Hematopoietic multipotent progenitor cell treated with erythropoietin and hydrocortisone succinate and interleukin-3 and kit ligand, for 6 days (in vitro differentiated cells): ENCODE measurements at regions not wholly inside any gene's neighbourhood (a gene's known extent, or its start where the extent isn't known, plus 50 kb on each side); places are given as distances from the start of the nearest gene placed in this dataset.

ENCODE experiments used
- DNase-seq: peaks from one replicate; pipeline ENCODE4 v3.0.0-alpha.2; 2015

- no peak for DNase-seq
These were observed 98.6 kb downstream of the FHDC1 start for GRCh38 chr4:153034681-153035080.

DNA sequence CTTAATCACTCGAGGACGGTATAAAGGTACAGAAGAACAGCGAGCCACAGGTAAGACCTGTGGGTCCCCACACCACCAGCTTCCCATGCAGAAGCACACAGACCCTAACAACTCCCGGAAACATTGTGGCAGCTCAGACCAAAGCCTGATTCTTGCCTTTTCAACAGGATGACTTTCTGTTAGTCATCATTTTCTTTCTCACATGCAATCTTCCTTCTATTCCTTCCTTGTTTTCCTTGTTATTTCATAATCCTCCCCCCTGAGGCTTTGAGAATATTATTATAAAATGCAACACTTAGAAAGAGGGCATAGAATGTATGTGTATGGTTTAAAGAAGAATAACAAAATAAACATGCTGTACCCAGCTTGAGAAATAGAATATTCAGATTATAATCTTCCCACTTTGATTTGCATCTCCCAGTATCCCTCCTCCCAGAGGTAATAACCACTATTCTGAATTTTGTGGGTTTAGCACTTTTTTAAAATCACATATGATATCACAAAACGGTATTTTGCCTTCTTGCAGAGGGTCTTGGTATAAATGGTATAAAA, 100.9 kb downstream of the FHDC1 start:
- DNase-seq: no peak

DNA sequence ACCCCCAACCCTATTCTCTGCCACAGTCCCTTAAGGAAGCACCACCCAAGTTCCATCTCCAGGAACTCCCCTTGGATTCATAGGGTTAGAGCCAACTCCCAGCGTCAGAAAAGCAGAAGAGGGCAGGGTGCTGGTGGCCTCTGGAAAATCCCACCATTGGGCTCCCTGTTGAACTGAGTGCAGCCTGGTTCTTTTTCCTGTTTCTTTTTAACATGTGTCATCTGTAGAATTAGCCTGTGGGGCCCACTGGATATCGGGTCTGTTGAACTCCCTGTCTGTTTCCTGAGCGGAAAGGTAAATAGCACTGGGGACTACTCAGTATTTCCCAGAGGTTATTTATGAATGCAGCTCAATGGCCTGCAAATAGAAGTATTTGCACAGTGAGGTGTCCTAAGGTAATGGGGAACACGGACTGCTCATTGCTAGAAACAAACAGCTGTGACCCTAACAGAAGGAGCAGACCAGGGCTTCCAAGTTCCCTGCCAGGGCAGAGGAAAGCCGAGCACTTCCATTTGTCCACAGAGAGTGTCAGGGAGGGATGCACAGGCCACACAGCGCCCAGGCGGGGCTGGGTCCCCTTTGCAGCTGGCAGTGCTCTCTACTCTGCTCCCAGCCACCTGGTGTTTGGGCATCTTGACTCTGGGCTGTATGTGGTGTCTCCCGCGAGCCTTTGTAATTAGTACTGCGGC, 102.6 kb downstream of the FHDC1 start:
- DNase-seq: no peak

DNA sequence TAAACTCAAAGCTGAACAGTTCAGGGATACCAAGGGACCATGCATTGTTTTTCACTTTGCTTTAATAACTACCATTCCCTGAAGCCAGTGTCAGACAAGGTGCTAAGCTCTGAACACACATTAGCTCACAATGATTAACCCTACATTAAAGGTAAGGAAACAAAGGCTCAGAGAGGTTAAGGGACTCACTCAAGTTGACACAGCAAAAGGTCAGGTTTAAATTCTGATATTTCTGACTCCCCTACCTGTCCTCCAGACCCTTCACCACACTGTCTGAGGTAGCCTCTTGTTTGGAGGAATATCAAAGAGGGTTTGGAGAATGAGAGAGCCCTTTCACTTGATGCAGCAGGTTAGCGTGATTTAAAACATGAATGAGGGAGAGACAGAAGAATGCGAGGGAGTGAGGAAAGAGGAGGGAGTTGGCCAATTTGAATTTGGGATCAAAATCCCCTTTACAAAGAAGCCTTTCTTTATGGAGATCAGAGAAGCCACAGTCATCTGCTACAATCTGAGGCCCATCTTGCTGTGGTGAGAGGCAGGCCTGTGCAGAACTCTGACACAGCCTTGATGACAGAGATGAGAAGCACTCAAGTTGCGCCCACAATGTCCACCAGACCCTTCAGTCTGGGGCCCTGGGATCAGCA, 103.5 kb downstream of the FHDC1 start:
- DNase-seq: no peak

DNA sequence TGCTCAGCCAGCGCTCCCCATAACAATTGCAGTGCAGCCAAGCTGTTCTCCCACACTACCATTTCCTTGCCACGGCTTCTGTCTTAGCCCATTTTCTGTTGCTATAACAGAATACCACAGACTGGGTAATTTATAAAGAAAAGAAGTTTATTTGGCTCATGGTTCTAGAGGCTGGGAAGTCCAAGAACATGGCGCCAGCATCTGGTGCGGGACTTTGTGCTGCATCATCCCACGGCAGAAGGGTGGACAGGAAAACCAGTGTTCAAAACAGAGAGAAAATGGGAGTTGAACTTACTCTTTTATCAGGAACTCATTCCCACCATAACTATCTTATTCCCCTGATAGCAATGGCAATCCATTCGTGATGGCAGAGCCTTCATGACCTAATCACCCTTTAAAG, 104.6 kb downstream of the FHDC1 start:
- DNase-seq: no peak

- DNase-seq: no peak
These were observed 107.9 kb downstream of the FHDC1 start for GRCh38 chr4:153044036-153044435.

DNA sequence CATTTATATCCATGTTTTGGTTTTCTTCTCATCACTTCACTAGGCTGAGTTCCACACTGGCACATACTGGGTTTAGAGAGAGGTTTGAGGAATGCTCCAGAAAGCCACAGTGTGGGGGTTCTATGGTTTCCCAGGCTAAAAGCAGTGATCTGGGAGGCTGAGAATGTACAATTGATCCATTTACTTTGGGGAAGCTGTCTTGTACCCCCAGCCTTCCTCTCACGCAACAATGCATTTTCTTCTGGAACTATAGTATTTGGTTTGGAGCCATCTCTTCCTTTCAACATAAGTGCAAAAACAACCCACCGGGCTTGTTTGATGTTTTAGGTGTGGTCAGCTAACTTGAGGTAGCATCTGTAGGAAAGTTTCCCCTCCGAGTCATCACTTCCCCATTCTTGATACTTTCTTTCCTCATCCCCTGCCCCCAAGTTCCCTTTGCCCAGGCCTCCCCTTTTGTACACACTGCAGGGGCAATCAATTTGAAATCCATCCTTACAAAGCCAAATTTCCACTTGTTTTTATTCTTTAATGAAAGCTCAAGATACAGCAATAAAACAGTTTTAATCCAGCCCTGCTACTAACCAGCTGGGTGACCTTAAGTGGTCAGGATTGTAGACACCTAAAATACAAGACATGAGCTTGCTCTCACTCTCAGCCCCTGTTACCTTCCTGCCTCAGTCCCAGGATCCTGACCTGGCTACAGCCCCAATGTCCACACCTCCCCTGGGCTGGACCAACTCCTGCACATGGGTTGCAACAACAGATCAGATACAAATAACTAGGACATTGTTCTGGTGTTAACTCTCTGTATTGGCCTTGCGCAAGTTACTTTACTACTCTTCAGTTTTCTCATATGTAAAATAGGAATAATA, 109.2 kb downstream of the FHDC1 start:
- DNase-seq: peak; percentile 41

GRCh38 chr4:153058671-153059060, 122.5 kb downstream of the FHDC1 start:
- DNase-seq: no peak

DNA sequence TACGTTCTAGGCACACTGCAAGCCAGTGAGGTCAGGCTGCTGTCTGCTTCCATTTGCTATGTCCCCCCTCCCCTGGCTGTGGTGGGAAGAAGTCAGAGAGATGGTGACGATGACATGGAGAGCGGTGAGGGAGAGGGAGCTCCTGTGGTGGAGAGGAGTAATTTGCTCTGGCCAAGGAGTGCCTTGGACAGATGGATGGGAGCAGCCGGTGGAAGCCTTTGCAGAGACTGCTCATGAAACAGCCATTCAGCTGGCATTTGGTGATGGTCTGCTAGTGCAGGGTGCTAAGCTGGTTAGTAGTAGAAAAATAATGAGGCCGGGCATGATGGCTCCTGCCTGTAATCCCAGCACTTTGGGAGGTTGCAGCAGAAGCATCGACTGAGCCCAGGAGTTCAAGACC, 124.1 kb downstream of the FHDC1 start:
- no peak for DNase-seq

- no peak for DNase-seq
These were observed 125.8 kb downstream of the FHDC1 start for GRCh38 chr4:153061971-153062370.

DNA sequence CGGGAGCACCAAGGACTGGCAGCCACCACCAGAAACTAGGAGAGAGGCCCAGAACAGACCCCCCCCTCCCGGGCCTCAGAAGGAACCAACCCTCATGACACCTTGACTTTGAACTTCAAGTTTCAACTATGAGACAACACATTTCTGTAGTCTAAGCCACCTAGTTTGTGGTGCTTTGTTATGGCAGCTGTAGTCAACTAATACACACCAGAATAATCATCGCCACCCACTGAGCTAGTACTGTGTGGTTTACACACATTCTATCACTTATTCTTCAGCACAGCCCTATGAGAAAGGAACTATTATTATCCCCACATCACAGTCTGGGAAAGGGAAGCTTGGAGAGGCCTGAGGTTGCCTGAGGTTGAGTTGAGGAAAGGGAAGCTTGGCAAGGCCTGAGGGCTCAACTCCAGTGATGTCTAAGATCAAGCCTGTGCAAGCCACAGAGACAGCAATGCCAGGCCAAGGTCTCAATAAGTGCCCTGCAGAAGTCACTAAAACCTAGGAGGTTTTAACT, 126.6 kb downstream of the FHDC1 start:
- no peak for DNase-seq

GRCh38 chr4:153063490-153063889, 127.4 kb downstream of the FHDC1 start:
- DNase-seq: no peak

DNA sequence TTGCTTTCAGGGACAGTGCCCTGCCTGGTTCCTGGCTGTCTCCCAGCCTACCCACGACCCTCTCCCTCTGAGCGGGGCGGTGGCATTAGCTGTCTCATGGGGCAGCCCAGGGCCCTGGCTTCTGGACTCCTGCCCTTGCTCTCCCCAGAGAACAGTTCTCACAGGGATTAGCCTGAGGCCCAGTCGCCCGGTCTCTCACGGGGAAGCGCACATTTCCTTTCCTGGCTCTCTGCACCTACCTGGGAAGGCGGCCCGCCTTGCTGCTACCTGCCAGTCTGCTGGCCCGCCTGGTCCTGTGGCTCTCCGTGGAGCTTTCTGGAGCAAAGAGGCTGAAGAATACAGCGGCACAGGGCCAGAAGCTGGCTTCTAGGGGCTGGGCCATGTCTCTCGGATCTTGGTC, 128.4 kb downstream of the FHDC1 start:
- DNase-seq: no peak

DNA sequence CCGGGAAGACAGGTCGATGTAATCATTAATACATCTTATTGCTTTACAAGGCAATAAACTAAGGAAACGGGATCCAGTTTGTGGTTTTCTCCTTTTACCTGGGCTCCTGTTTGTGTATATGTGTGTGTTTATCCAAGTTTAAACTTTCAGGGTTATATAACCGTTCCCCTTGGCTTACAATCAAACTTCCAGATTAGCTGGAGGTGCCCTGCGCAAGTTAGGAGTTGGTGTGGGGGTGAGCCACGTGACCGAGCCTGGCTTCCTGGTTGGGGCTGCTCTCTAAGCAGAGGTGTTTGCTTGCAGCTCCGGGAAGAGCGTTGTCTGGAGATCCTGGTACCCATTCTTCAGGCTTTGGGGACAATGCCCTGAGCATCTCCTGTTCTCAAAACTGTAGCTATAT, 129.2 kb downstream of the FHDC1 start:
- no peak for DNase-seq

GRCh38 chr4:153067376-153067775, 131.3 kb downstream of the FHDC1 start:
- DNase-seq: no peak

DNA sequence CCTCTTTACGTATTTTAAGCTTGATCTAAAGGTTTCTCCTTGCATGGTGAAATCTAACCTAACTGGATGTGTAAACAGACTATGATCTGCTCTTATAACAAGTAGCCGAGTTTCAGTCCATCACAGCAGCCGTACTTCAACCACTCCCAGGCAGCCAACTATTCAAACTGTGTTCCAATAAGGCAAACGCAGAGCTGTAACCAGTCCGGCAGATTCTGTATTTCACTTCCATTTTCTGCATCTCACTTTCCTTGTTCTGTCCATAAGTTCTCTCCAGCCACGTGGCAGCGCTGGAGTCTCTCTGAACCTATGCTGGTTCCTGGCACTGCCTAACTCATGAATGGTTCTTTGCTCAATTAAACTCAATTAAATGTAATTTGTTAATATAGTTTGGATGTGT, 132.6 kb downstream of the FHDC1 start:
- no peak for DNase-seq

DNA sequence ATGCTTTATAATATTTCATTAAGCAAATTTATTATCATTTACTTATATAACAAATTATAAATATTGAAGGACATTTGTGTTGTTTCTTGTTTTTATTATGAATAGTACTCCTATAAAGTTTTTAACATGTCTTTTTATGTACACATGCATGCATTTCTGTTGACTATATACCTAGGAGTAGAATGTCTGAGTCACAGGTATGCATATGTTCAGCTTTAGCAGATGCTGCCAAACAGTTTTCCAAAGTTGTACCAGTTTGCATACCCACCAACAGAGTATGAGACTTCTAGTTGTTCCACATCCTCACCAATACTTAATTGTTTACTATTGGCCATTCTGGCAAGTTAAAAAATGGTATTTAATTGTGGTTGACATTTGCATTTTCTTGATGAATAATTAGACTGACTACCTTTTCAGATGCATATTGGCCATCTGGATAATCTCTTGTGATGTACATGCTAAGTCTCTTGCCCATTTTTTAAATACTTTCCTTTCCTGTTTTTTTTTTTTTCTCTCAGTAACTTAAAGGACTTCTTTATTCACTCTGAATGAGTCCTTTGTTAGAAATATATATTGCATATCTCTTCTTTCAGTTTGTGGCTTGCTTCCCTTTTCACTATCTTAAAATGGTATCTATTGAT, 132.2 kb upstream of the TRIM2 start:
- DNase-seq: no peak

- DNase-seq: no peak
These were observed 131.6 kb upstream of the TRIM2 start for GRCh38 chr4:153072661-153073060.

GRCh38 chr4:153074486-153074885, 129.8 kb upstream of the TRIM2 start:
- DNase-seq: peak; percentile 63

GRCh38 chr4:153074936-153075630, 129.2 kb upstream of the TRIM2 start:
- no peak for DNase-seq

DNA sequence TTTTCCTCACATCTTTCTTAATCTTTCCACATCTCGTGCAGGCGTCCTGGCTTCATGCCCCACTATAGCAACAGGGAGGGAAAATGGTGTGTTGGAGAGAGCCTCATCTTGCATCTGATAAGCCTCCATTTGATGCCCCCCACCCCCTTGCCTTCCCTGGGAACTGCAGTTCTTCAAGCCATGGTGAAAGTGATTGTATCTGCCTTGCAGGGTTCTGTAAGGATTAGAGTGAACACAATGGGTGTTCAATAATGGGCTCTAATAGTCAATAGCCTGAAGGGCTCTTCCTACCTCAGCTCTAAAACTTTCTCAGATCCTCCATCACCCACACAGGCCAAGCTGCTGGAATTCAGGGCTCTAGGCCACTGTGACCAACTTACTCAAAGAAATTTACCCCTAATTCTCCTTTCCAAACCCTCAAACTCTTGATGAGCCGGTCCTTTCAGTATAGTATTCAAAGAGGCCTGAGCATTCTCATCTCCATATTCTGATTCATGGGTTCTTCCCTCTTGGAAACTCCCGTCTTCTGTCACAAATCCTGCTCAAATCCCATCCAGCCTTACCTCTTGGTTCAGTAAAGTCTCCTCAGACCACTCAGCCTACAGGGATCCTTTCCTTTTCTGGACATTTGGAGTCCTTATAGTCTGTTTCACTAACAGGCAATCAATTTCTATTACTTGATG, 128.3 kb upstream of the TRIM2 start:
- DNase-seq: no peak

DNA sequence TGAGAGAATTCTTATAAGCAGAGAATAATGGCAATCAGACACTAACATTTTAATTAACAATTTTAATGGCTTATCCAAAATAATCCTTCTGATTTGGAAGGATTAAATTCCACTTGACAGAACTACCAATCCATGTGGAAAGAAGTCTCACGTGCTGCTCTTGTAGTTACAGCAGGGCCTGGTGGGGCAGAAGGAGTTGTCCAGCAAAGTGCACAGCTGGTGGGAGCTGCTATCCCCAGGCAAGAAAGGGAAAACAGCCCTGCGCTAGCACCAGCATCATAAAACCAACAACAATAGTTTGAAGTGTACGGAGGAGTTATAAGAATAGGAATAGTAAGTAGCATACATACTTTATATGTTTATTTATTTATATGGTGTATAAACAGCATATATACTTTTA, 127.4 kb upstream of the TRIM2 start:
- DNase-seq: no peak
